Loucy (cell line): ENCODE measurements at regions not wholly inside any gene's neighbourhood (a gene's known extent, or its start where the extent isn't known, plus 50 kb on each side); places are given as distances from the start of the nearest gene placed in this dataset.

Source experiments
- H2AFZ ChIP-seq: fragments of 200-600 bp; sonication (generic); 2 replicates; pipeline ENCODE4 v1.6.0; 2016; ENCODE audit warnings: antibody characterized with exemption, mild to moderate bottlenecking, low read length, moderate library complexity
- H3F3A ChIP-seq: fragments of 200-600 bp; 2 replicates; pipeline ENCODE4 v1.6.0; 2016; ENCODE audit warnings: antibody characterized with exemption, low read depth, mild to moderate bottlenecking
- H3K27me3 ChIP-seq: fragments of 200-600 bp; sonication (generic); 2 replicates; pipeline ENCODE4 v1.6.1; 2014; ENCODE audit warnings: low read length, mild to moderate bottlenecking; ENCODE audit not compliant: insufficient read depth, poor library complexity, severe bottlenecking
- H3K36me3 ChIP-seq: fragments of 200-600 bp; sonication (generic); 2 replicates; pipeline ENCODE4 v1.6.1; 2016; ENCODE audit warnings: low read length; ENCODE audit not compliant: insufficient read depth
- H3K4me1 ChIP-seq: fragments of 200-600 bp; sonication (generic); 2 replicates; pipeline ENCODE4 v1.5.1; 2014; ENCODE audit warnings: low read length, mild to moderate bottlenecking; ENCODE audit not compliant: insufficient read depth, poor library complexity, severe bottlenecking
- H3K4me2 ChIP-seq: fragments of 200-600 bp; sonication (generic); 2 replicates; pipeline ENCODE4 v1.6.0; 2014; ENCODE audit warnings: antibody characterized with exemption, low read length, low read depth, mild to moderate bottlenecking; ENCODE audit not compliant: poor library complexity, severe bottlenecking
- H3K4me3 ChIP-seq: fragments of 200-600 bp; sonication (generic); 2 replicates; pipeline ENCODE4 v1.5.1; 2014; ENCODE audit warnings: low read length, mild to moderate bottlenecking, mixed read lengths; ENCODE audit not compliant: poor library complexity, severe bottlenecking
- H3K79me2 ChIP-seq: fragments of 200-600 bp; sonication (generic); 2 replicates; pipeline ENCODE4 v1.6.1; 2014; ENCODE audit warnings: low read length; ENCODE audit not compliant: insufficient read depth
- H3K9ac ChIP-seq: fragments of 200-600 bp; sonication (generic); 2 replicates; pipeline ENCODE4 v1.6.0; 2014; ENCODE audit warnings: mild to moderate bottlenecking, low read depth, low read length, moderate library complexity; ENCODE audit not compliant: poor library complexity, severe bottlenecking
- H3K9me2 ChIP-seq: fragments of 200-600 bp; sonication (generic); replicated peaks from 2 replicates; pipeline ENCODE4 v1.6.1; 2016; ENCODE audit warnings: low read depth, low read length, mixed read lengths
- H3K9me3 ChIP-seq: fragments of 200-600 bp; sonication (generic); 2 replicates; pipeline ENCODE4 v1.6.1; 2014; ENCODE audit warnings: mild to moderate bottlenecking, antibody characterized with exemption, low read length, low read depth; ENCODE audit not compliant: insufficient read depth
- H4K20me1 ChIP-seq: fragments of 200-600 bp; sonication (generic); 2 replicates; pipeline ENCODE4 v1.6.0; 2014; ENCODE audit warnings: antibody characterized with exemption, low read length, mild to moderate bottlenecking; ENCODE audit not compliant: insufficient read depth, poor library complexity, severe bottlenecking
- EZH2phosphoT487 ChIP-seq: fragments of 200-600 bp; IDR thresholded peaks from 2 replicates; pipeline ENCODE4 v1.6.1; 2018; ENCODE audit warnings: antibody characterized with exemption, mild to moderate bottlenecking, moderate library complexity, borderline replicate concordance
- TF ChIP-seq, protein P1 (sequence below): fragments of 200-600 bp; sonication (generic); conservative IDR thresholded peaks from 2 replicates; pipeline ENCODE4 v1.5.1; 2014; ENCODE audit warnings: mild to moderate bottlenecking, antibody characterized with exemption, low read length

- no peaks in the 10 kb centered on the region for H3K9me3 ChIP-seq
- no peak overlapping the region for H3K4me3 ChIP-seq
- H3K9ac ChIP-seq = no peak overlapping the region
- no peaks in the 10 kb centered on the region for H3K79me2 ChIP-seq
- TF ChIP-seq, protein P1, sequence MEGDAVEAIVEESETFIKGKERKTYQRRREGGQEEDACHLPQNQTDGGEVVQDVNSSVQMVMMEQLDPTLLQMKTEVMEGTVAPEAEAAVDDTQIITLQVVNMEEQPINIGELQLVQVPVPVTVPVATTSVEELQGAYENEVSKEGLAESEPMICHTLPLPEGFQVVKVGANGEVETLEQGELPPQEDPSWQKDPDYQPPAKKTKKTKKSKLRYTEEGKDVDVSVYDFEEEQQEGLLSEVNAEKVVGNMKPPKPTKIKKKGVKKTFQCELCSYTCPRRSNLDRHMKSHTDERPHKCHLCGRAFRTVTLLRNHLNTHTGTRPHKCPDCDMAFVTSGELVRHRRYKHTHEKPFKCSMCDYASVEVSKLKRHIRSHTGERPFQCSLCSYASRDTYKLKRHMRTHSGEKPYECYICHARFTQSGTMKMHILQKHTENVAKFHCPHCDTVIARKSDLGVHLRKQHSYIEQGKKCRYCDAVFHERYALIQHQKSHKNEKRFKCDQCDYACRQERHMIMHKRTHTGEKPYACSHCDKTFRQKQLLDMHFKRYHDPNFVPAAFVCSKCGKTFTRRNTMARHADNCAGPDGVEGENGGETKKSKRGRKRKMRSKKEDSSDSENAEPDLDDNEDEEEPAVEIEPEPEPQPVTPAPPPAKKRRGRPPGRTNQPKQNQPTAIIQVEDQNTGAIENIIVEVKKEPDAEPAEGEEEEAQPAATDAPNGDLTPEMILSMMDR = no peak
- no peak for TF ChIP-seq EZH2phosphoT487
- H3F3A ChIP-seq = no peaks in the 10 kb centered on the region
- no peaks in the 10 kb centered on the region for H3K36me3 ChIP-seq
- H4K20me1 ChIP-seq = no peaks in the 10 kb centered on the region
- no peaks in the 10 kb centered on the region for H3K4me1 ChIP-seq
- no peak overlapping the region for H3K4me2 ChIP-seq
- no peaks in the 10 kb centered on the region for H3K27me3 ChIP-seq
- no peaks in the 10 kb centered on the region for H3K9me2 ChIP-seq
- no peak overlapping the region for H2AFZ ChIP-seq
Measured at GRCh38 chr5:61675015-61675692, 343.1 kb downstream of the ZSWIM6 start.

DNA sequence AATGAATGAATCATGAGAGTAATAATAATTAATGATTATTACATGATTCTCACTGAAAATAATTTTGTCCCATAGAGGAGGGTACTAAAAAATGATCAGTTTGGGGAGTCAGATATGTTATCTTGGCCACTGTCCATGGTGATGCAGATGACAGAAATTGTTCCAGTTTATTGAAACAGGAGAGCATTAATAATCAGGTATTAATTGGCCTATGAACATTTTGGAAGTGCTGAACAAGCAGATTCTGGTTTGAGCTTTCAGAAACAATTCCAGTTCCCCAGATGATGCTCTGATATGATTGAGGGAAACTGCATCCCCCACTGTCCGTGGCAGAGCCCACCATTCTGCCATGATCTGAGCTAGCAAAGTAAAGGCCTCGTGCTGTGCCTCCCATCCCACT is 345.2 kb downstream of the ZSWIM6 start:
- Histone ChIP-seq H3K4me3 (no peak overlapping the region), H3K36me3 (no peaks in the 10 kb centered on the region), H3K9me3 (no peaks in the 10 kb centered on the region), H2AFZ (no peak overlapping the region), H3K9ac (no peak overlapping the region), H3K79me2 (no peaks in the 10 kb centered on the region), H3K27me3 (no peaks in the 10 kb centered on the region), H3K9me2 (no peaks in the 10 kb centered on the region), H3F3A (no peaks in the 10 kb centered on the region), H3K4me1 (no peaks in the 10 kb centered on the region), H4K20me1 (no peaks in the 10 kb centered on the region), H3K4me2 (no peak overlapping the region)
- no peak for TF ChIP-seq EZH2phosphoT487
- TF ChIP-seq, protein P1 = no peak

DNA sequence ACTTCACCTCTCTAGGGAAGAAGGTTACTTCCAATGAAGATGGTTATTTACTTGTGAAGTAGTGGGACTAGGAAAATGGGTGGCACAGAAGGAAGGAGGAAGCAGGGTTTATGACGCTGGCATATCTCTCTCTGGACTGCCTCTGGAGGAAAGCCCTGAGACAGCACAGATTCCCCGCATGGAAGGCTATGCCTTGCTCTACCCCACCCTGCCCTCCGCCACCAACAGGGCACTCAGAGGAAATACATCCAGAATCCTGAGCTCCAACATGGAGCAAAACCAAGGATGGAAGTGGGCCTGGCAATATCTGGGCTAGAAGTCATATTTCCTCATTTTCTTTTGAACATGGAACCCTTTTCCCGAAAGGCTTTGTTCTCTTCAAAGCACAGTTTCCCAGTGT is 346.9 kb downstream of the ZSWIM6 start:
- Histone ChIP-seq H3K36me3 (no peaks in the 10 kb centered on the region), H3K27me3 (no peaks in the 10 kb centered on the region), H3K79me2 (no peaks in the 10 kb centered on the region), H3K9me2 (no peaks in the 10 kb centered on the region), H3K9me3 (no peaks in the 10 kb centered on the region), H3K4me1 (no peaks in the 10 kb centered on the region), H3K9ac (no peak overlapping the region), H3K4me3 (no peak overlapping the region), H3K4me2 (no peak overlapping the region), H3F3A (no peaks in the 10 kb centered on the region), H4K20me1 (no peaks in the 10 kb centered on the region), H2AFZ (no peak overlapping the region)
- TF ChIP-seq, protein P1 = no peak
- no peak for TF ChIP-seq EZH2phosphoT487
